GM12801 (cell line): ENCODE measurements at regions not wholly inside any gene's neighbourhood (a gene's known extent, or its start where the extent isn't known, plus 50 kb on each side); places are given as distances from the start of the nearest gene placed in this dataset.

Source experiments
- CTCF ChIP-seq: IDR thresholded peaks from one replicate; pipeline ENCODE4 v1.5.1; 2011; ENCODE audit warnings: control low read depth; ENCODE audit not compliant: insufficient read length; ENCODE audit errors: extremely low read depth

- TF ChIP-seq CTCF: no peak
These were observed 1171.7 kb upstream of the LRRTM3 start for GRCh38 chr10:65754112-65754511.

GRCh38 chr10:65762311-65762710, 1163.5 kb upstream of the LRRTM3 start:
- TF ChIP-seq CTCF: no peak

GRCh38 chr10:65765006-65765541, 1160.8 kb upstream of the LRRTM3 start:
- TF ChIP-seq CTCF: no peak

GRCh38 chr10:65769828-65770227, 1156.0 kb upstream of the LRRTM3 start:
- no peak for TF ChIP-seq CTCF

GRCh38 chr10:65778753-65779152, 1147.1 kb upstream of the LRRTM3 start:
- TF ChIP-seq CTCF: no peak

GRCh38 chr10:65779985-65780384, 1145.9 kb upstream of the LRRTM3 start:
- no peak for TF ChIP-seq CTCF

- no peak for TF ChIP-seq CTCF
These were observed 1139.6 kb upstream of the LRRTM3 start for GRCh38 chr10:65786279-65786678.

GRCh38 chr10:65787571-65787970, 1138.3 kb upstream of the LRRTM3 start:
- no peak for TF ChIP-seq CTCF
